Body of pancreas (tissue), 4 donors: ENCODE measurements at regions not wholly inside any gene's neighbourhood (a gene's known extent, or its start where the extent isn't known, plus 50 kb on each side); places are given as distances from the start of the nearest gene placed in this dataset.

Source experiments
- ATAC-seq: fragments of 150-250 bp; one replicate; pipeline ENCODE4 v1.9.1; 2016
- DNase-seq, 4 donors: peaks; one replicate each; pipeline ENCODE4 v3.0.0-alpha.2; 2019
- H3K27ac ChIP-seq, 4 donors: fragments of 200-600 bp; sonication (generic); 1 replicate in 3 of 4; 2 replicates in 1 of 4; pipeline versions ENCODE4 v1.5.1 to v1.6.1; 2016 to 2019; ENCODE audit warnings: mild to moderate bottlenecking in 1 of 4, mixed read lengths in 1 of 4, moderate library complexity in 1 of 4
- H3K27me3 ChIP-seq, 2 donors: fragments of 200-600 bp; sonication (generic); one replicate each; pipeline ENCODE4 v1.6.0; 2016; ENCODE audit warnings: mild to moderate bottlenecking in 1 of 2
- H3K36me3 ChIP-seq, 2 donors: fragments of 200-600 bp; sonication (generic); replicated peaks in 1 of 2; 2 replicates each; pipeline ENCODE4 v1.5.1; 2016; ENCODE audit warnings: low read depth in 2 of 2; ENCODE audit not compliant: insufficient read depth in 1 of 2
- H3K4me1 ChIP-seq: fragments of 200-600 bp; sonication (generic); one replicate; pipeline ENCODE4 v1.6.0; 2016
- H3K4me3 ChIP-seq, 2 donors: fragments of 200-600 bp; sonication (generic); 1 replicate in 1 of 2; 2 replicates in 1 of 2; pipeline ENCODE4 v1.5.1; 2016 to 2019
- H3K9me3 ChIP-seq, 3 donors: fragments of 200-600 bp; sonication (generic); 1 replicate in 2 of 3; 2 replicates in 1 of 3; pipeline ENCODE4 v1.5.1; 2016
- POLR2A ChIP-seq, 3 donors: fragments of 450-650 bp; IDR thresholded peaks; one replicate each; pipeline ENCODE4 v1.6.1; 2016; ENCODE audit warnings: antibody characterized with exemption in 3 of 3, mild to moderate bottlenecking in 2 of 3
- WGBS, 2 donors: methylation state at CpG; one replicate each; pipeline ENCODE4 v1.1.5; 2017; 5-methylcytosine and 5-hydroxymethylcytosine counted together
- intact Hi-C: fragments of 100-400 bp; cut with DNase I; formaldehyde crosslinking; loops from one replicate; pipeline ENCODE4 v1.15.1; 2023
- TF ChIP-seq, protein P1 (sequence below), 7 experiments: fragments of 450-650 bp in 4 of 7; fragments of 200-600 bp in 3 of 7; sonication (generic) in 3 of 7; IDR thresholded peaks; one replicate each; pipeline ENCODE4 v1.5.1; 2016 to 2019; ENCODE audit warnings: antibody characterized with exemption in 7 of 7

DNA sequence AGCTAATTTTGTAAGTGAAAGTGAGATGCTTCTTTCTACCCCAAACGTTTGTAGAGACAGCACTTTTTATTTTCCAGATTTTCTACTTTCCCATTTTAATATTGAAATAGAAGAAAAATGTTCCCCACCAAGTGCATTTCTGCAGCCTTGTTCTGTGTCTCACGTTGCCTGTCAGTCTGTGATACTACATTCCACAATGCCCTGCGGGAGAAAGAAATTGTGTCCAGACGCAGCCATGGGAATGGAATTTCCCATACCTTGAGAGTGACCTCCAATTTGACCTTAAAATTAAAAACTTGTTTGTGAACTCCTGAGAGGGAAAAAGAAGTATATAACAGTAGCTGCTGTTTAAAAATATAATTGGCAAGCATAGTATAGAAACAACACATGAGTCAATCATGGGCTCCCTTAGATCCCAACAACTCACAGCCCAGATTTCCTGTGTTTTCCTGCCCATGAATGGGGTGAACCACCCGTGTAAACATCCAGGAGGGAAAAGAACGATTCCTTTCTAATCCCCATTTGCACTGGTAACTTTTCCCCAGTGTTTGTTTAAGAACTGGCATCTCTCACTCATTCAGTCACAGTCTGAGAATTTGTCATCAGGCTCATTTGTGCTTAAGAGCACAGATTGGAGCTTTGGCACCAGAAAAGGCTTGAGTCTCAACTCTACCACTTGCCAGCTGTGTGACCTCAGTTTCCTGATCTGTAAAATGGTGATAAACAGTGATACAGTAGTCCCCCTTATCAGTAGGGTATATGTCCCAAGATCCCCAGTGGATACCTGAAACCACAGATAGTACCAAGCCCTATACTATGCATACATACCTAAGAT, 166.1 kb upstream of the ZNF521 start:
- H3K9me3 ChIP-seq, result no peaks in the 10 kb centered on the region
- no peaks in the 10 kb centered on the region for H3K27me3 ChIP-seq
- no peak for TF ChIP-seq POLR2A (IDR thresholded peaks at IDR 0.05)
- TF ChIP-seq, protein P1, sequence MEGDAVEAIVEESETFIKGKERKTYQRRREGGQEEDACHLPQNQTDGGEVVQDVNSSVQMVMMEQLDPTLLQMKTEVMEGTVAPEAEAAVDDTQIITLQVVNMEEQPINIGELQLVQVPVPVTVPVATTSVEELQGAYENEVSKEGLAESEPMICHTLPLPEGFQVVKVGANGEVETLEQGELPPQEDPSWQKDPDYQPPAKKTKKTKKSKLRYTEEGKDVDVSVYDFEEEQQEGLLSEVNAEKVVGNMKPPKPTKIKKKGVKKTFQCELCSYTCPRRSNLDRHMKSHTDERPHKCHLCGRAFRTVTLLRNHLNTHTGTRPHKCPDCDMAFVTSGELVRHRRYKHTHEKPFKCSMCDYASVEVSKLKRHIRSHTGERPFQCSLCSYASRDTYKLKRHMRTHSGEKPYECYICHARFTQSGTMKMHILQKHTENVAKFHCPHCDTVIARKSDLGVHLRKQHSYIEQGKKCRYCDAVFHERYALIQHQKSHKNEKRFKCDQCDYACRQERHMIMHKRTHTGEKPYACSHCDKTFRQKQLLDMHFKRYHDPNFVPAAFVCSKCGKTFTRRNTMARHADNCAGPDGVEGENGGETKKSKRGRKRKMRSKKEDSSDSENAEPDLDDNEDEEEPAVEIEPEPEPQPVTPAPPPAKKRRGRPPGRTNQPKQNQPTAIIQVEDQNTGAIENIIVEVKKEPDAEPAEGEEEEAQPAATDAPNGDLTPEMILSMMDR (IDR thresholded peaks at IDR 0.05), result no peak
- H3K4me3 ChIP-seq, result no peak overlapping the region
- 9 to 15% methylated on average over 6 of the region's 6 CpGs for WGBS, 2 donors
- no peak for ATAC-seq
- intact Hi-C loops, result no loop called here
- H3K36me3 ChIP-seq, result no peaks in the 10 kb centered on the region
- H3K4me1 ChIP-seq, result no peaks in the 10 kb centered on the region
- no peak for DNase-seq
- H3K27ac ChIP-seq, result no peak overlapping the region

- TF ChIP-seq POLR2A (IDR thresholded peaks at IDR 0.05), result no peak
- TF ChIP-seq, protein P1 (IDR thresholded peaks at IDR 0.05), result no peak
- Histone ChIP-seq H3K27me3 (no peaks in the 10 kb centered on the region), H3K4me1 (no peaks in the 10 kb centered on the region), H3K4me3 (no peak overlapping the region), H3K27ac (no peak overlapping the region), H3K36me3 (no peaks in the 10 kb centered on the region), H3K9me3 (no peaks in the 10 kb centered on the region)
- no peak for DNase-seq
- intact Hi-C loops, result no loop called here
- 28 to 36% methylated on average over 7 of the region's 7 CpGs for WGBS, 2 donors
- ATAC-seq, result no peak
Observed at GRCh38 chr18:25516747-25517498, 165.0 kb upstream of the ZNF521 start.

- TF ChIP-seq POLR2A (IDR thresholded peaks at IDR 0.05), result no peak
- TF ChIP-seq, protein P1 (IDR thresholded peaks at IDR 0.05), result no peak
- H3K4me1 ChIP-seq, result no peaks in the 10 kb centered on the region
- H3K27me3 ChIP-seq, result no peaks in the 10 kb centered on the region
- no peak for DNase-seq
- no peaks in the 10 kb centered on the region for H3K9me3 ChIP-seq
- intact Hi-C loops, result no loop called here
- no peak overlapping the region for H3K27ac ChIP-seq
- no peaks in the 10 kb centered on the region for H3K36me3 ChIP-seq
- no peak overlapping the region for H3K4me3 ChIP-seq
- ATAC-seq, result no peak
- WGBS, 2 donors, result 44 to 61% methylated on average over 5 of the region's 5 CpGs
Observed at GRCh38 chr18:25516121-25516520, 164.2 kb upstream of the ZNF521 start.

DNA sequence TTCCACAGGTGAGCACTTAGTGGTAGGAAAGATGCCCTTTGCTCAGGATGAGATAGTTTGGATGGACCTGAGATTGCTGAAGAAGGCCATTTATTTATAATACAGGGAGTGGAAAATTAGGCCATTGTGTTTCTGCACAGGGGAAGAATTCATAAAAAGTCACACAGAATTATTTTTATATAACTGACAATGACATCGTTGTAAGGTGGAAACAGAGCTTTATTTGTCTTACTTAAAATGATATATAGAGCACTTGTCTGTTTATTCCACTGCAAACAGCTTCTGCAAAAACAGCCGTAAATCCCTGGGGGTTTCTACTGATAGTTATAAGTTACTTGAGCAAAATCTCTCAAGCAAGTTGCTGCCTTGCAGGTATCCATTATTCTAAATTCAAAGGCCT, 158.1 kb upstream of the ZNF521 start:
- no peaks in the 10 kb centered on the region for H3K27me3 ChIP-seq
- H3K4me1 ChIP-seq, result no peaks in the 10 kb centered on the region
- no peak for DNase-seq
- TF ChIP-seq, protein P1 (IDR thresholded peaks at IDR 0.05), result no peak
- TF ChIP-seq POLR2A (IDR thresholded peaks at IDR 0.05), result no peak
- H3K4me3 ChIP-seq, result no peak overlapping the region
- H3K27ac ChIP-seq, result no peak overlapping the region
- ATAC-seq, result no peak
- 58 to 76% methylated on average over 2 of the region's 2 CpGs for WGBS, 2 donors
- intact Hi-C loops, result no loop called here
- no peaks in the 10 kb centered on the region for H3K9me3 ChIP-seq
- no peaks in the 10 kb centered on the region for H3K36me3 ChIP-seq
